HepG2 (cell line): ENCODE measurements at regions not wholly inside any gene's neighbourhood (a gene's known extent, or its start where the extent isn't known, plus 50 kb on each side); places are given as distances from the start of the nearest gene placed in this dataset.

ENCODE experiments used
- ARNTL ChIP-seq: sonication (generic); formaldehyde crosslinking; IDR thresholded peaks from 2 replicates; pipeline ENCODE4 v1.4.0; 2020; ENCODE audit warnings: mild to moderate bottlenecking, missing genetic modification reagents
- PLRG1 ChIP-seq: fragments of 450-650 bp; conservative IDR thresholded peaks from 2 replicates; pipeline ENCODE4 v1.6.1; 2016
- ZBTB21 ChIP-seq: sonication (generic); formaldehyde crosslinking; IDR thresholded peaks from 2 replicates; pipeline ENCODE4 v1.4.0; 2020; ENCODE audit warnings: missing genetic modification reagents
- ZNF747 ChIP-seq: sonication (generic); formaldehyde crosslinking; IDR thresholded peaks from 2 replicates; pipeline ENCODE4 v1.8.1; 2023; ENCODE audit warnings: missing genetic modification reagents, mild to moderate bottlenecking, borderline replicate concordance
- TF ChIP-seq, protein P1 (sequence below): sonication (generic); formaldehyde crosslinking; IDR thresholded peaks from 2 replicates; pipeline ENCODE4 v1.8.1; 2023; ENCODE audit warnings: mild to moderate bottlenecking, missing genetic modification reagents
- TF ChIP-seq, protein P2 (sequence below): sonication (generic); formaldehyde crosslinking; IDR thresholded peaks from 2 replicates; pipeline ENCODE4 v1.5.1; 2020; ENCODE audit warnings: mild to moderate bottlenecking, missing genetic modification reagents, borderline replicate concordance
- TF ChIP-seq, protein P3 (sequence below): sonication (generic); formaldehyde crosslinking; IDR thresholded peaks from 2 replicates; pipeline ENCODE4 v1.4.0; 2020; ENCODE audit warnings: missing genetic modification reagents
- TF ChIP-seq, protein P4 (sequence below): sonication (generic); formaldehyde crosslinking; IDR thresholded peaks from 2 replicates; pipeline ENCODE4 v1.9.0; 2021; ENCODE audit warnings: missing genetic modification reagents, mild to moderate bottlenecking, borderline replicate concordance
- TF ChIP-seq, protein P5 (sequence below): sonication (generic); formaldehyde crosslinking; IDR thresholded peaks from 2 replicates; pipeline ENCODE4 v1.4.0; 2020; ENCODE audit warnings: mild to moderate bottlenecking, missing genetic modification reagents
- TF ChIP-seq, protein P6 (sequence below): sonication (generic); formaldehyde crosslinking; IDR thresholded peaks from 2 replicates; pipeline ENCODE4 v1.4.0; 2020; ENCODE audit warnings: missing genetic modification reagents

DNA sequence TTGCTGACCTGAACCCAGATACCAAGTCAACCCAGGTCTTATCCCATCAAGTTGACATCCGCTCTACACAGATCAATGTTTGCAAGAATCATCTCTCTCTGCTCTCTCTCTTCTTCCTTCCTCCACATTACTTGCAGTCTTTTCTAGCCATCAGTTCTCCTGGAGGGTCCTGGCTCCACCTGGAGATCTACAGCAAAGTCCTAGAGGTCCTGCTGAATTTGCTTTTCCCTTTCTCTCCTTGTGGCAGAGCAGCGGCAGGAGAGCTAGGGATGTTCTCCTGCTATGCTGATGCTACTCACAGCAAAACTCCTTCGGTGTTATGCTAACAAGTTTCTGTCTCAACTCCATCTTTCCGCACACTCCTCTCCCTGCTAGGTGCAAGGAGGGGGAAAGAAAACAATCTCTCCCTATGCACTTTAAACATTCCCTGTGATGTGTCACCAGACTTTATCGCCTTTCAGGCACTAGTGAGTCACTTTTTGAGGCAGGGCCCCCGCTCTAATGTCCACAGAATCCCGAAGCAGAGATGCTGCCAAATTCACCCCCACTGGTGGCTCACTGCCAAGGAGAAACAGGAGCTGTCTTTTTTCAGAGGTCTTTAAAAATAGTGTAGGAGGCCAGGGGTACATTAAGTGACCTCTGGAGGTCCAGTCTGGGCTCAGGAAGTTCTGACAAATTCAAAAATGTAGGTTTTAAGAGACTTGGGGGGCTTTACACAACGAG is 62.6 kb downstream of the FAM50B start (continued):
- TF ChIP-seq, protein P1, sequence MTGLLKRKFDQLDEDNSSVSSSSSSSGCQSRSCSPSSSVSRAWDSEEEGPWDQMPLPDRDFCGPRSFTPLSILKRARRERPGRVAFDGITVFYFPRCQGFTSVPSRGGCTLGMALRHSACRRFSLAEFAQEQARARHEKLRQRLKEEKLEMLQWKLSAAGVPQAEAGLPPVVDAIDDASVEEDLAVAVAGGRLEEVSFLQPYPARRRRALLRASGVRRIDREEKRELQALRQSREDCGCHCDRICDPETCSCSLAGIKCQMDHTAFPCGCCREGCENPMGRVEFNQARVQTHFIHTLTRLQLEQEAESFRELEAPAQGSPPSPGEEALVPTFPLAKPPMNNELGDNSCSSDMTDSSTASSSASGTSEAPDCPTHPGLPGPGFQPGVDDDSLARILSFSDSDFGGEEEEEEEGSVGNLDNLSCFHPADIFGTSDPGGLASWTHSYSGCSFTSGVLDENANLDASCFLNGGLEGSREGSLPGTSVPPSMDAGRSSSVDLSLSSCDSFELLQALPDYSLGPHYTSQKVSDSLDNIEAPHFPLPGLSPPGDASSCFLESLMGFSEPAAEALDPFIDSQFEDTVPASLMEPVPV (CRISPR knock-in tag) = no peak
- no peak for TF ChIP-seq ZNF747 (CRISPR knock-in tag)
- TF ChIP-seq, protein P2, sequence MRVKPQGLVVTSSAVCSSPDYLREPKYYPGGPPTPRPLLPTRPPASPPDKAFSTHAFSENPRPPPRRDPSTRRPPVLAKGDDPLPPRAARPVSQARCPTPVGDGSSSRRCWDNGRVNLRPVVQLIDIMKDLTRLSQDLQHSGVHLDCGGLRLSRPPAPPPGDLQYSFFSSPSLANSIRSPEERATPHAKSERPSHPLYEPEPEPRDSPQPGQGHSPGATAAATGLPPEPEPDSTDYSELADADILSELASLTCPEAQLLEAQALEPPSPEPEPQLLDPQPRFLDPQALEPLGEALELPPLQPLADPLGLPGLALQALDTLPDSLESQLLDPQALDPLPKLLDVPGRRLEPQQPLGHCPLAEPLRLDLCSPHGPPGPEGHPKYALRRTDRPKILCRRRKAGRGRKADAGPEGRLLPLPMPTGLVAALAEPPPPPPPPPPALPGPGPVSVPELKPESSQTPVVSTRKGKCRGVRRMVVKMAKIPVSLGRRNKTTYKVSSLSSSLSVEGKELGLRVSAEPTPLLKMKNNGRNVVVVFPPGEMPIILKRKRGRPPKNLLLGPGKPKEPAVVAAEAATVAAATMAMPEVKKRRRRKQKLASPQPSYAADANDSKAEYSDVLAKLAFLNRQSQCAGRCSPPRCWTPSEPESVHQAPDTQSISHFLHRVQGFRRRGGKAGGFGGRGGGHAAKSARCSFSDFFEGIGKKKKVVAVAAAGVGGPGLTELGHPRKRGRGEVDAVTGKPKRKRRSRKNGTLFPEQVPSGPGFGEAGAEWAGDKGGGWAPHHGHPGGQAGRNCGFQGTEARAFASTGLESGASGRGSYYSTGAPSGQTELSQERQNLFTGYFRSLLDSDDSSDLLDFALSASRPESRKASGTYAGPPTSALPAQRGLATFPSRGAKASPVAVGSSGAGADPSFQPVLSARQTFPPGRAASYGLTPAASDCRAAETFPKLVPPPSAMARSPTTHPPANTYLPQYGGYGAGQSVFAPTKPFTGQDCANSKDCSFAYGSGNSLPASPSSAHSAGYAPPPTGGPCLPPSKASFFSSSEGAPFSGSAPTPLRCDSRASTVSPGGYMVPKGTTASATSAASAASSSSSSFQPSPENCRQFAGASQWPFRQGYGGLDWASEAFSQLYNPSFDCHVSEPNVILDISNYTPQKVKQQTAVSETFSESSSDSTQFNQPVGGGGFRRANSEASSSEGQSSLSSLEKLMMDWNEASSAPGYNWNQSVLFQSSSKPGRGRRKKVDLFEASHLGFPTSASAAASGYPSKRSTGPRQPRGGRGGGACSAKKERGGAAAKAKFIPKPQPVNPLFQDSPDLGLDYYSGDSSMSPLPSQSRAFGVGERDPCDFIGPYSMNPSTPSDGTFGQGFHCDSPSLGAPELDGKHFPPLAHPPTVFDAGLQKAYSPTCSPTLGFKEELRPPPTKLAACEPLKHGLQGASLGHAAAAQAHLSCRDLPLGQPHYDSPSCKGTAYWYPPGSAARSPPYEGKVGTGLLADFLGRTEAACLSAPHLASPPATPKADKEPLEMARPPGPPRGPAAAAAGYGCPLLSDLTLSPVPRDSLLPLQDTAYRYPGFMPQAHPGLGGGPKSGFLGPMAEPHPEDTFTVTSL (CRISPR knock-in tag) = peak; percentile 74; the same call in 1 of the 2 replicates
- TF ChIP-seq, protein P3, sequence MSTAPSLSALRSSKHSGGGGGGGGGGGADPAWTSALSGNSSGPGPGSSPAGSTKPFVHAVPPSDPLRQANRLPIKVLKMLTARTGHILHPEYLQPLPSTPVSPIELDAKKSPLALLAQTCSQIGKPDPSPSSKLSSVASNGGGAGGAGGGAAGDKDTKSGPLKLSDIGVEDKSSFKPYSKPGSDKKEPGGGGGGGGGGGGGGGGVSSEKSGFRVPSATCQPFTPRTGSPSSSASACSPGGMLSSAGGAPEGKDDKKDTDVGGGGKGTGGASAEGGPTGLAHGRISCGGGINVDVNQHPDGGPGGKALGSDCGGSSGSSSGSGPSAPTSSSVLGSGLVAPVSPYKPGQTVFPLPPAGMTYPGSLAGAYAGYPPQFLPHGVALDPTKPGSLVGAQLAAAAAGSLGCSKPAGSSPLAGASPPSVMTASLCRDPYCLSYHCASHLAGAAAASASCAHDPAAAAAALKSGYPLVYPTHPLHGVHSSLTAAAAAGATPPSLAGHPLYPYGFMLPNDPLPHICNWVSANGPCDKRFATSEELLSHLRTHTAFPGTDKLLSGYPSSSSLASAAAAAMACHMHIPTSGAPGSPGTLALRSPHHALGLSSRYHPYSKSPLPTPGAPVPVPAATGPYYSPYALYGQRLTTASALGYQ (CRISPR knock-in tag) = peak; percentile 58; the same call in 1 of the 2 replicates
- peak; percentile 39; the same call in 1 of the 2 replicates for TF ChIP-seq ARNTL (CRISPR knock-in tag)
- TF ChIP-seq PLRG1 = no peak
- TF ChIP-seq, protein P4, sequence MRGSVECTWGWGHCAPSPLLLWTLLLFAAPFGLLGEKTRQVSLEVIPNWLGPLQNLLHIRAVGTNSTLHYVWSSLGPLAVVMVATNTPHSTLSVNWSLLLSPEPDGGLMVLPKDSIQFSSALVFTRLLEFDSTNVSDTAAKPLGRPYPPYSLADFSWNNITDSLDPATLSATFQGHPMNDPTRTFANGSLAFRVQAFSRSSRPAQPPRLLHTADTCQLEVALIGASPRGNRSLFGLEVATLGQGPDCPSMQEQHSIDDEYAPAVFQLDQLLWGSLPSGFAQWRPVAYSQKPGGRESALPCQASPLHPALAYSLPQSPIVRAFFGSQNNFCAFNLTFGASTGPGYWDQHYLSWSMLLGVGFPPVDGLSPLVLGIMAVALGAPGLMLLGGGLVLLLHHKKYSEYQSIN = no peak
- TF ChIP-seq ZBTB21 (CRISPR knock-in tag) = 0 out of 2 replicates have a peak, but pooled peaks have one; percentile 29
- TF ChIP-seq, protein P5, sequence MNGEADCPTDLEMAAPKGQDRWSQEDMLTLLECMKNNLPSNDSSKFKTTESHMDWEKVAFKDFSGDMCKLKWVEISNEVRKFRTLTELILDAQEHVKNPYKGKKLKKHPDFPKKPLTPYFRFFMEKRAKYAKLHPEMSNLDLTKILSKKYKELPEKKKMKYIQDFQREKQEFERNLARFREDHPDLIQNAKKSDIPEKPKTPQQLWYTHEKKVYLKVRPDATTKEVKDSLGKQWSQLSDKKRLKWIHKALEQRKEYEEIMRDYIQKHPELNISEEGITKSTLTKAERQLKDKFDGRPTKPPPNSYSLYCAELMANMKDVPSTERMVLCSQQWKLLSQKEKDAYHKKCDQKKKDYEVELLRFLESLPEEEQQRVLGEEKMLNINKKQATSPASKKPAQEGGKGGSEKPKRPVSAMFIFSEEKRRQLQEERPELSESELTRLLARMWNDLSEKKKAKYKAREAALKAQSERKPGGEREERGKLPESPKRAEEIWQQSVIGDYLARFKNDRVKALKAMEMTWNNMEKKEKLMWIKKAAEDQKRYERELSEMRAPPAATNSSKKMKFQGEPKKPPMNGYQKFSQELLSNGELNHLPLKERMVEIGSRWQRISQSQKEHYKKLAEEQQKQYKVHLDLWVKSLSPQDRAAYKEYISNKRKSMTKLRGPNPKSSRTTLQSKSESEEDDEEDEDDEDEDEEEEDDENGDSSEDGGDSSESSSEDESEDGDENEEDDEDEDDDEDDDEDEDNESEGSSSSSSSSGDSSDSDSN (CRISPR knock-in tag) = no peak
- TF ChIP-seq, protein P6, sequence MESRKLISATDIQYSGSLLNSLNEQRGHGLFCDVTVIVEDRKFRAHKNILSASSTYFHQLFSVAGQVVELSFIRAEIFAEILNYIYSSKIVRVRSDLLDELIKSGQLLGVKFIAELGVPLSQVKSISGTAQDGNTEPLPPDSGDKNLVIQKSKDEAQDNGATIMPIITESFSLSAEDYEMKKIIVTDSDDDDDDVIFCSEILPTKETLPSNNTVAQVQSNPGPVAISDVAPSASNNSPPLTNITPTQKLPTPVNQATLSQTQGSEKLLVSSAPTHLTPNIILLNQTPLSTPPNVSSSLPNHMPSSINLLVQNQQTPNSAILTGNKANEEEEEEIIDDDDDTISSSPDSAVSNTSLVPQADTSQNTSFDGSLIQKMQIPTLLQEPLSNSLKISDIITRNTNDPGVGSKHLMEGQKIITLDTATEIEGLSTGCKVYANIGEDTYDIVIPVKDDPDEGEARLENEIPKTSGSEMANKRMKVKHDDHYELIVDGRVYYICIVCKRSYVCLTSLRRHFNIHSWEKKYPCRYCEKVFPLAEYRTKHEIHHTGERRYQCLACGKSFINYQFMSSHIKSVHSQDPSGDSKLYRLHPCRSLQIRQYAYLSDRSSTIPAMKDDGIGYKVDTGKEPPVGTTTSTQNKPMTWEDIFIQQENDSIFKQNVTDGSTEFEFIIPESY (CRISPR knock-in tag) = peak; percentile 37; the same call in 1 of the 2 replicates
